ENCODE measurements at regions not wholly inside any gene's neighbourhood (a gene's known extent, or its start where the extent isn't known, plus 50 kb on each side); places are given as distances from the start of the nearest gene placed in this dataset.

DNA sequence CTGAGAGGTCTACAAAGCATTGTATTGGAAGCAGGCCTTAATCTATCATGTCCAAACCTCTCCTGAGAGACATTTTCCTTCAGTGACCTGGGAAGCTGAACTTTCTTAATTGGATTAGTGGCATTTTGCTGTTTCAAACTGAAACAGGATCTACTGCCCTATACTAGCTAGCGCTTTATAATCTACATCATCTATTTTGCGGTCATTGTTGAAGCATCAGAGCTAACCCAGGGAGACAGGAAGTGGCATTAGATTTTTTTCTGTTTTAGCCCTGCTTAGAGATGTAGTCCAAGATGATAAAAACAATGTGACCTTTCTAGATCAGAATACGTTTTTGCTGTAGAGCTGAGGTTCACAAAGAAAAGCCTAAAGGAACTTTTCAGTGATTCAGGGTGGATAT is 147.4 kb upstream of the AGR3 start:
- no peaks in the 10 kb centered on the region for H3K4me1 ChIP-seq (ENCODE audit: control insufficient read depth, extremely low read depth, insufficient read depth, low read length)
- H3K9me3 ChIP-seq (ENCODE audit: control insufficient read depth, insufficient read depth, low read depth, low read length) = no peaks in the 10 kb centered on the region
- no peak for TF ChIP-seq EZH2 (IDR thresholded peaks at IDR 0.05; ENCODE audit: low read length, missing control alignments)
- TF ChIP-seq, protein P1, sequence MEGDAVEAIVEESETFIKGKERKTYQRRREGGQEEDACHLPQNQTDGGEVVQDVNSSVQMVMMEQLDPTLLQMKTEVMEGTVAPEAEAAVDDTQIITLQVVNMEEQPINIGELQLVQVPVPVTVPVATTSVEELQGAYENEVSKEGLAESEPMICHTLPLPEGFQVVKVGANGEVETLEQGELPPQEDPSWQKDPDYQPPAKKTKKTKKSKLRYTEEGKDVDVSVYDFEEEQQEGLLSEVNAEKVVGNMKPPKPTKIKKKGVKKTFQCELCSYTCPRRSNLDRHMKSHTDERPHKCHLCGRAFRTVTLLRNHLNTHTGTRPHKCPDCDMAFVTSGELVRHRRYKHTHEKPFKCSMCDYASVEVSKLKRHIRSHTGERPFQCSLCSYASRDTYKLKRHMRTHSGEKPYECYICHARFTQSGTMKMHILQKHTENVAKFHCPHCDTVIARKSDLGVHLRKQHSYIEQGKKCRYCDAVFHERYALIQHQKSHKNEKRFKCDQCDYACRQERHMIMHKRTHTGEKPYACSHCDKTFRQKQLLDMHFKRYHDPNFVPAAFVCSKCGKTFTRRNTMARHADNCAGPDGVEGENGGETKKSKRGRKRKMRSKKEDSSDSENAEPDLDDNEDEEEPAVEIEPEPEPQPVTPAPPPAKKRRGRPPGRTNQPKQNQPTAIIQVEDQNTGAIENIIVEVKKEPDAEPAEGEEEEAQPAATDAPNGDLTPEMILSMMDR (conservative IDR thresholded peaks at IDR 0.05 in 1 of 2, IDR thresholded peaks at IDR 0.05 in 1 of 2; ENCODE audit: low read depth in 1 of 2, low read length in 2 of 2) = no peak
- no peak overlapping the region for H3K27ac ChIP-seq (ENCODE audit: insufficient read depth, low read length)
- H3K36me3 ChIP-seq (ENCODE audit: control insufficient read depth, insufficient read depth, low read length) = no peaks in the 10 kb centered on the region
- H4K20me1 ChIP-seq (ENCODE audit: control insufficient read depth, extremely low read depth, insufficient read depth, low read length) = no peaks in the 10 kb centered on the region
- DNase-seq (ENCODE audit: low read depth in 2 of 2) = no peak
- H3K4me3 ChIP-seq (replicated peaks in 1 of 4; ENCODE audit: control extremely low read depth in 1 of 4, insufficient read depth in 1 of 4, low read depth in 3 of 4, low read length in 4 of 4) = no peak overlapping the region
- H3K79me2 ChIP-seq (ENCODE audit: control insufficient read depth, insufficient read depth, low read length) = no peaks in the 10 kb centered on the region
- no peaks in the 10 kb centered on the region for H3K27me3 ChIP-seq (ENCODE audit: control insufficient read depth, insufficient read depth, low read length)
- no peak overlapping the region for H3K9ac ChIP-seq (ENCODE audit: insufficient read depth, low read length)
- no peak overlapping the region for H2AFZ ChIP-seq (ENCODE audit: low read length)
- H3K4me2 ChIP-seq (ENCODE audit: extremely low read depth, insufficient read depth, low read length) = no peak overlapping the region

DNA sequence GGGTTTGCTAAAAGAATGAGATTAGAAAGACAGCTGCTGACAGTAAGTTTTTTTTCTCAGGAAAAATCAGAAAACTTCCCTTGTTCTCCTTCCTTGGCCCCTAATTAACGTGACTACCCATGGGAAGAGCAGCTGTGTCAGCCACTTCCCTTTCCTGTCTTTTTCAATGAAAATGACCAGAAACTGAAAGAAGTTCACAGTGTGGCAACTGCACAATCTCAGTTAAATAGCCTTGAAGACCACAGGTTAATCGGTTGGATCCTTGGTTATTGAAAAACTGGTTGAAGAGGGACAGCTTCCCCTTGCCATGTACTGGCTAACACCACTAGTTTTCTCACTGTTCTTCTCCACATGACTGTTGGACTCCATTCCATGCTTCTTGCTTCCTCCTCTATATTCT is 148.8 kb upstream of the AGR3 start:
- Histone ChIP-seq H3K4me2 (ENCODE audit: extremely low read depth, insufficient read depth, low read length) (no peak overlapping the region), H3K79me2 (ENCODE audit: control insufficient read depth, insufficient read depth, low read length) (no peaks in the 10 kb centered on the region), H3K9me3 (ENCODE audit: control insufficient read depth, insufficient read depth, low read depth, low read length) (no peaks in the 10 kb centered on the region), H3K27ac (ENCODE audit: insufficient read depth, low read length) (no peak overlapping the region), H3K27me3 (ENCODE audit: control insufficient read depth, insufficient read depth, low read length) (no peaks in the 10 kb centered on the region), H2AFZ (ENCODE audit: low read length) (no peak overlapping the region), H4K20me1 (ENCODE audit: control insufficient read depth, extremely low read depth, insufficient read depth, low read length) (no peaks in the 10 kb centered on the region), H3K4me3 (replicated peaks in 1 of 4; ENCODE audit: control extremely low read depth in 1 of 4, insufficient read depth in 1 of 4, low read depth in 3 of 4, low read length in 4 of 4) (no peak overlapping the region), H3K9ac (ENCODE audit: insufficient read depth, low read length) (no peak overlapping the region), H3K4me1 (ENCODE audit: control insufficient read depth, extremely low read depth, insufficient read depth, low read length) (no peaks in the 10 kb centered on the region), H3K36me3 (ENCODE audit: control insufficient read depth, insufficient read depth, low read length) (no peaks in the 10 kb centered on the region)
- DNase-seq (ENCODE audit: low read depth in 2 of 2) = no peak
- TF ChIP-seq, protein P1 (conservative IDR thresholded peaks at IDR 0.05 in 1 of 2, IDR thresholded peaks at IDR 0.05 in 1 of 2; ENCODE audit: low read depth in 1 of 2, low read length in 2 of 2) = no peak
- no peak for TF ChIP-seq EZH2 (IDR thresholded peaks at IDR 0.05; ENCODE audit: low read length, missing control alignments)

DNA sequence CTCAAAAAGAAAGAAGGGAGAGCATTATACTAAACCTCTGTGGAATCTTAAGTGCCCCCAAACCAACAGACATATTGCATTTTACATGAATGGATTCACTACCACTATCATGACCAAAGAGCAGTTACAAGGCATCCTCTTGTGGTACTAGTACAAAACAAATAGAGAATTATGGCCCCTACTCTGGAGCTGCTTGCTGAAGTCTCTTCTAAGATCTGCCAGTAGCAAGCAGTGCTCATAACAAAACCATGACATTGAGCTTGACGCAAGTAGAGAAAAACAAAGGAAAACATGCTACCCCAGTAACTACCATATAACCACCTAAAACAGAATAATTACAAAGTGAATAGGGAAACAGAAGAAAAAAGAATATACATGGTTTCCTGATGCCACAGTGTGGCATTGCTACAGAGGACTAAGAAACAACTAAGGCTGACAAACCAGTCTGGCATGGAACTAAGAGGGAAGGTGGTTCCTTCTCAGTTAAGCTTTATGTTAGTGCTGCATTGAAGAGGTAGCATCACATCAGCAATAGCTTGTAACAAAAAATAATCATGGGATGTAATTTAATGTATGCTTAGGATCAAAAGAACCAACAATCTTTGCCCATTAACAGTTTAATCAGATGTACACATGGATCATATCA is 150.2 kb upstream of the AGR3 start:
- H3K27me3 ChIP-seq (ENCODE audit: control insufficient read depth, insufficient read depth, low read length) = no peaks in the 10 kb centered on the region
- no peak overlapping the region for H3K4me2 ChIP-seq (ENCODE audit: extremely low read depth, insufficient read depth, low read length)
- no peak overlapping the region for H3K4me3 ChIP-seq (replicated peaks in 1 of 4; ENCODE audit: control extremely low read depth in 1 of 4, insufficient read depth in 1 of 4, low read depth in 3 of 4, low read length in 4 of 4)
- H3K4me1 ChIP-seq (ENCODE audit: control insufficient read depth, extremely low read depth, insufficient read depth, low read length) = no peaks in the 10 kb centered on the region
- H3K36me3 ChIP-seq (ENCODE audit: control insufficient read depth, insufficient read depth, low read length) = no peaks in the 10 kb centered on the region
- no peaks in the 10 kb centered on the region for H3K79me2 ChIP-seq (ENCODE audit: control insufficient read depth, insufficient read depth, low read length)
- DNase-seq (ENCODE audit: low read depth in 2 of 2) = no peak
- H3K27ac ChIP-seq (ENCODE audit: insufficient read depth, low read length) = no peak overlapping the region
- H3K9me3 ChIP-seq (ENCODE audit: control insufficient read depth, insufficient read depth, low read depth, low read length) = no peaks in the 10 kb centered on the region
- no peaks in the 10 kb centered on the region for H4K20me1 ChIP-seq (ENCODE audit: control insufficient read depth, extremely low read depth, insufficient read depth, low read length)
- no peak for TF ChIP-seq EZH2 (IDR thresholded peaks at IDR 0.05; ENCODE audit: low read length, missing control alignments)
- TF ChIP-seq, protein P1 (conservative IDR thresholded peaks at IDR 0.05 in 1 of 2, IDR thresholded peaks at IDR 0.05 in 1 of 2; ENCODE audit: low read depth in 1 of 2, low read length in 2 of 2) = no peak
- H2AFZ ChIP-seq (ENCODE audit: low read length) = no peak overlapping the region
- H3K9ac ChIP-seq (ENCODE audit: insufficient read depth, low read length) = no peak overlapping the region

Data from fibroblast of lung (primary cell).